GM12878 (cell line): ENCODE measurements at regions not wholly inside any gene's neighbourhood (a gene's known extent, or its start where the extent isn't known, plus 50 kb on each side); places are given as distances from the start of the nearest gene placed in this dataset.

Source experiments
- ATAC-seq: fragments of 200-7000 bp; cut with Tn5 transposase; 3 replicates; pipeline ENCODE4 v1.9.1; 2020; ENCODE audit warnings: mild to moderate bottlenecking, moderate library complexity
- BruUV-seq: library from RNA; stranded (reverse); fragments of 400-500 nt; replicated peaks from 2 replicates; lab custom pipeline; 2021; lab: Mats Ljungman, UMichigan
- CTCF ChIA-PET: fragments of 300-600 bp; sonication (Branson Sonifier 250); formaldehyde crosslinking; extraction: SDS; loops from one replicate; lab custom pipeline; 2021; ENCODE audit warnings: inconsistent platforms; lab: Yijun Ruan, JAX
- POLR2A ChIA-PET: fragments of 350-600 bp; formaldehyde crosslinking; extraction: SDS; loops from one replicate; lab custom pipeline; 2021; ENCODE audit warnings: inconsistent platforms; lab: Charles Lee
- RAD21 ChIA-PET: fragments of 300-600 bp; sonication (Branson Sonifier 250); formaldehyde crosslinking; loops from one replicate; lab custom pipeline; 2023; ENCODE audit warnings: antibody characterized with exemption; ENCODE audit not compliant: unreplicated experiment; lab: Charles Lee
- SMC1A ChIA-PET: fragments of 300-600 bp; sonication (Branson Sonifier 250); formaldehyde crosslinking; loops from one replicate; lab custom pipeline; 2023; ENCODE audit not compliant: unreplicated experiment, uncharacterized antibody; lab: Charles Lee
- DNase-seq: peaks from one replicate; pipeline ENCODE4 v3.0.0-alpha.2; 2011; ENCODE audit warnings: low read depth, low spot score
- FAIRE-seq: peaks from 3 replicates; lab custom pipeline; 2011; peaks lifted over from hg19 to GRCh38; lab: Jason Lieb, UNC
- H2AFZ ChIP-seq: 2 replicates; pipeline ENCODE4 v1.6.0; 2011; ENCODE audit warnings: low read depth, low read length, control low read depth; ENCODE audit not compliant: control insufficient read depth
- H3K27ac ChIP-seq: 2 replicates; pipeline ENCODE4 v1.5.1; 2011; ENCODE audit warnings: control low read depth; ENCODE audit not compliant: control insufficient read depth, insufficient read depth
- H3K27me3 ChIP-seq, 2 experiments: replicated peaks in 1 of 2; 2 replicates each; pipeline versions ENCODE4 v1.6.0 to v1.6.1; 2011; ENCODE audit warnings: low read length in 1 of 2; ENCODE audit not compliant: control insufficient read depth in 2 of 2, insufficient read depth in 2 of 2
- H3K36me3 ChIP-seq, 2 experiments: 2 replicates each; pipeline ENCODE4 v1.5.1; 2011; ENCODE audit warnings: low read length in 1 of 2; ENCODE audit not compliant: control insufficient read depth in 2 of 2, insufficient read depth in 2 of 2
- H3K4me1 ChIP-seq: 2 replicates; pipeline ENCODE4 v1.6.1; 2011; ENCODE audit warnings: mild to moderate bottlenecking, low read length, moderate library complexity, mixed read lengths; ENCODE audit not compliant: control insufficient read depth, insufficient read depth
- H3K4me2 ChIP-seq: 2 replicates; pipeline ENCODE4 v1.6.0; 2011; ENCODE audit warnings: control low read depth; ENCODE audit not compliant: control insufficient read depth, insufficient read depth
- H3K4me3 ChIP-seq: fragments of 200-600 bp; sonication (generic); 2 replicates; pipeline ENCODE4 v1.5.1; 2016
- H3K79me2 ChIP-seq: 2 replicates; pipeline ENCODE4 v1.6.0; 2011; ENCODE audit warnings: low read length; ENCODE audit not compliant: control insufficient read depth, insufficient read depth
- H3K9ac ChIP-seq: 2 replicates; pipeline ENCODE4 v1.8.0; 2011; ENCODE audit warnings: low read length, control low read depth, mixed read lengths; ENCODE audit not compliant: control insufficient read depth, insufficient read depth
- H3K9me3 ChIP-seq: replicated peaks from 3 replicates; pipeline ENCODE4 v1.5.1; 2011; ENCODE audit warnings: mild to moderate bottlenecking, low read length; ENCODE audit not compliant: control insufficient read depth, insufficient read depth
- H4K20me1 ChIP-seq: 2 replicates; pipeline ENCODE4 v1.6.0; 2011; ENCODE audit not compliant: control insufficient read depth, insufficient read depth
- CBX5 ChIP-seq: sonication (generic); IDR thresholded peaks from 2 replicates; pipeline ENCODE4 v1.6.1; 2016; ENCODE audit warnings: low read depth, moderate library complexity, mild to moderate bottlenecking, inconsistent platforms
- JUNB ChIP-seq: IDR thresholded peaks from 2 replicates; pipeline ENCODE4 v1.6.1; 2016; ENCODE audit warnings: antibody characterized with exemption, mild to moderate bottlenecking
- MEF2A ChIP-seq: IDR thresholded peaks from 2 replicates; pipeline ENCODE4 v1.6.1; 2011; ENCODE audit warnings: low read depth, mild to moderate bottlenecking, low read length, moderate library complexity; ENCODE audit not compliant: insufficient read depth
- NFYB ChIP-seq: IDR thresholded peaks from 2 replicates; pipeline ENCODE4 v1.6.1; 2011; ENCODE audit warnings: low read depth, mild to moderate bottlenecking, low read length, improper control_type of control experiment, moderate library complexity; ENCODE audit not compliant: insufficient read depth
- PML ChIP-seq: IDR thresholded peaks from 2 replicates; pipeline ENCODE4 v1.6.1; 2012; ENCODE audit warnings: low read length, inconsistent platforms
- RAD21 ChIP-seq: IDR thresholded peaks from 2 replicates; pipeline ENCODE4 v1.6.1; 2011; ENCODE audit warnings: mild to moderate bottlenecking, low read depth, low read length, moderate library complexity; ENCODE audit not compliant: insufficient read depth
- RBBP5 ChIP-seq: fragments of 200-600 bp; sonication (generic); conservative IDR thresholded peaks from 2 replicates; pipeline ENCODE4 v1.6.1; 2016
- RFX5 ChIP-seq: IDR thresholded peaks from 2 replicates; pipeline ENCODE4 v1.6.1; 2011; ENCODE audit warnings: low read depth, low read length, improper control_type of control experiment
- WRNIP1 ChIP-seq: IDR thresholded peaks from 2 replicates; pipeline ENCODE4 v1.6.1; 2011; ENCODE audit warnings: low read depth, low read length, improper control_type of control experiment, borderline replicate concordance
- WGBS: methylation state at CpG from one replicate; pipeline ENCODE4 v1.1.6; 2016; ENCODE audit warnings: low lambda C conversion rate; ENCODE audit not compliant: insufficient replicate concordance, insufficient coverage; ENCODE audit errors: missing lambda C conversion rate; 5-methylcytosine and 5-hydroxymethylcytosine counted together
- in situ Hi-C: fragments of 300-500 bp; cut with MboI; formaldehyde crosslinking; loops from 9 replicates; pipeline ENCODE4 v1.14.3; 2018; ENCODE audit warnings: mixed read lengths
- intact Hi-C: fragments of 100-400 bp; cut with micrococcal nuclease; formaldehyde crosslinking; loops from one replicate; pipeline ENCODE4 v1.14.2; 2022; ENCODE audit not compliant: unreplicated experiment
- TF ChIP-seq, protein P1 (sequence below): fragments of 450-650 bp; IDR thresholded peaks from 2 replicates; pipeline ENCODE4 v1.6.1; 2016; ENCODE audit warnings: mild to moderate bottlenecking
- TF ChIP-seq, protein P2 (sequence below): IDR thresholded peaks from 2 replicates; pipeline ENCODE4 v1.6.1; 2012; ENCODE audit warnings: low read depth, low read length, improper control_type of control experiment
- TF ChIP-seq, protein P3 (sequence below): fragments of 450-650 bp; IDR thresholded peaks from 2 replicates; pipeline ENCODE4 v1.6.1; 2017; ENCODE audit warnings: mild to moderate bottlenecking, low read depth, inconsistent platforms; ENCODE audit not compliant: poor library complexity, severe bottlenecking

DNA sequence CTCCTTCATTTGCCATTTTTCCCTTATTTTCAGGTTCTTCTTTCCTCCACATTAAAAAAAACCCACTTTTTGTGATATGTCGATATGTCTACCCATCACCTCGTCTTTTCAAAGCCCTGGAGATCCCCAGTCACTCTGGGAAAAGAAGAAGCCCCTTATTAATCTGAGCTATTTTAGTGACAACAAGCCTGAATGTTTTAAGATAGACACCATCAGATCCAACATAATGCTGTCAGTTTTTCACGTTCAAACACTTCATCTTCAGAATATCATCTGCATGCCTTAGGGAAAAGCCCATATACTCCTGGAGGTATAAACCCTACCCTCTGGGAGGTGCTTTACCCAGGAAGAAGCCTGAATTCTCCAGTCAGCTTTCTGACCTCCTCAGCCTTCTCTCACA lies 464.0 kb upstream of the CDH4 start:
- CTCF ChIA-PET = no interaction called here

DNA sequence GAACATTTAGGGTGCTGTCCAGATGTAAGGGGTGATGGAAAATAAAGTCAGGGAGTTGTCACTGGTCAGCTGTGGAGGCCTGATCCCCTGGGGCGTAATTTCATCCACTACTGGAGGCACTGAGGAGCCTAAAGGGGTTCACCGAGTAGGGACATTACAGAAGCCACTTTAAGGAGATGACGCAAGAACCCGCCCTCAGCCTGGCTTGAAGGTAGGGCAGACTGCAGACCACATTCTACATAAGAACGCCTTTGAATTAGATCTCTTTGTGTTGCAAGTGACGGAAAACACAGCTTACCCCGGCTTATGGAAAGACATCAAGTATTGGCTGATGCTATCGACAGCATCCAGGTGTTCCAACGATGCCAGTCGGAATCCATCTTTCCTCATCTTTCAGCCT lies 462.7 kb upstream of the CDH4 start:
- RAD21 ChIA-PET = no interaction called here
- POLR2A ChIA-PET = no interaction called here
- Histone ChIP-seq H3K4me1 (no peaks in the 10 kb centered on the region), H3K36me3 (no peaks in the 10 kb centered on the region), H3K27me3 (no peaks in the 10 kb centered on the region), H3K4me3 (no peak overlapping the region), H3K9ac (no peak overlapping the region), H3K79me2 (no peaks in the 10 kb centered on the region), H3K4me2 (no peak overlapping the region), H3K9me3 (no peaks in the 10 kb centered on the region; the same call in 2 of the 3 replicates), H3K27ac (no peak overlapping the region), H4K20me1 (no peaks in the 10 kb centered on the region), H2AFZ (no peak overlapping the region)
- SMC1A ChIA-PET = no interaction called here
- in situ Hi-C loops = no loop called here
- ATAC-seq (no peak), FAIRE-seq (no peak), DNase-seq (no peak)
- CTCF ChIA-PET = no interaction called here
- intact Hi-C loops = no loop called here
- WGBS = 44% methylated on average over 10 of the region's 10 CpGs
- BruUV-seq = no TSS peak
- TF ChIP-seq CBX5 = no peak
- TF ChIP-seq RBBP5 = no peak
- no peak for TF ChIP-seq RAD21
- TF ChIP-seq JUNB = no peak
- no peak for TF ChIP-seq NFYB
- TF ChIP-seq, protein P1, sequence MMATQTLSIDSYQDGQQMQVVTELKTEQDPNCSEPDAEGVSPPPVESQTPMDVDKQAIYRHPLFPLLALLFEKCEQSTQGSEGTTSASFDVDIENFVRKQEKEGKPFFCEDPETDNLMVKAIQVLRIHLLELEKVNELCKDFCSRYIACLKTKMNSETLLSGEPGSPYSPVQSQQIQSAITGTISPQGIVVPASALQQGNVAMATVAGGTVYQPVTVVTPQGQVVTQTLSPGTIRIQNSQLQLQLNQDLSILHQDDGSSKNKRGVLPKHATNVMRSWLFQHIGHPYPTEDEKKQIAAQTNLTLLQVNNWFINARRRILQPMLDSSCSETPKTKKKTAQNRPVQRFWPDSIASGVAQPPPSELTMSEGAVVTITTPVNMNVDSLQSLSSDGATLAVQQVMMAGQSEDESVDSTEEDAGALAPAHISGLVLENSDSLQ = no peak
- TF ChIP-seq, protein P2, sequence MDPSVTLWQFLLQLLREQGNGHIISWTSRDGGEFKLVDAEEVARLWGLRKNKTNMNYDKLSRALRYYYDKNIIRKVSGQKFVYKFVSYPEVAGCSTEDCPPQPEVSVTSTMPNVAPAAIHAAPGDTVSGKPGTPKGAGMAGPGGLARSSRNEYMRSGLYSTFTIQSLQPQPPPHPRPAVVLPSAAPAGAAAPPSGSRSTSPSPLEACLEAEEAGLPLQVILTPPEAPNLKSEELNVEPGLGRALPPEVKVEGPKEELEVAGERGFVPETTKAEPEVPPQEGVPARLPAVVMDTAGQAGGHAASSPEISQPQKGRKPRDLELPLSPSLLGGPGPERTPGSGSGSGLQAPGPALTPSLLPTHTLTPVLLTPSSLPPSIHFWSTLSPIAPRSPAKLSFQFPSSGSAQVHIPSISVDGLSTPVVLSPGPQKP = no peak
- TF ChIP-seq PML = no peak
- no peak for TF ChIP-seq MEF2A
- TF ChIP-seq RFX5 = no peak
- TF ChIP-seq WRNIP1 = no peak

More for the DNA sequence above, 464.0 kb upstream of the CDH4 start:
- no peak overlapping the region for H3K4me2 ChIP-seq
- no peak for TF ChIP-seq JUNB
- TF ChIP-seq, protein P3, sequence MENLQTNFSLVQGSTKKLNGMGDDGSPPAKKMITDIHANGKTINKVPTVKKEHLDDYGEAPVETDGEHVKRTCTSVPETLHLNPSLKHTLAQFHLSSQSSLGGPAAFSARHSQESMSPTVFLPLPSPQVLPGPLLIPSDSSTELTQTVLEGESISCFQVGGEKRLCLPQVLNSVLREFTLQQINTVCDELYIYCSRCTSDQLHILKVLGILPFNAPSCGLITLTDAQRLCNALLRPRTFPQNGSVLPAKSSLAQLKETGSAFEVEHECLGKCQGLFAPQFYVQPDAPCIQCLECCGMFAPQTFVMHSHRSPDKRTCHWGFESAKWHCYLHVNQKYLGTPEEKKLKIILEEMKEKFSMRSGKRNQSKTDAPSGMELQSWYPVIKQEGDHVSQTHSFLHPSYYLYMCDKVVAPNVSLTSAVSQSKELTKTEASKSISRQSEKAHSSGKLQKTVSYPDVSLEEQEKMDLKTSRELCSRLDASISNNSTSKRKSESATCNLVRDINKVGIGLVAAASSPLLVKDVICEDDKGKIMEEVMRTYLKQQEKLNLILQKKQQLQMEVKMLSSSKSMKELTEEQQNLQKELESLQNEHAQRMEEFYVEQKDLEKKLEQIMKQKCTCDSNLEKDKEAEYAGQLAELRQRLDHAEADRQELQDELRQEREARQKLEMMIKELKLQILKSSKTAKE = no peak
- no peaks in the 10 kb centered on the region for H3K36me3 ChIP-seq
- no peak overlapping the region for H3K4me3 ChIP-seq
- DNase-seq (no peak), FAIRE-seq (no peak), ATAC-seq (no peak)
- H3K27ac ChIP-seq = no peak overlapping the region
- in situ Hi-C loops (no loop called here), intact Hi-C loops (no loop called here)
- no peaks in the 10 kb centered on the region; the same call in 2 of the 3 replicates for H3K9me3 ChIP-seq
- ChIA-PET RAD21 (no interaction called here), SMC1A (no interaction called here), POLR2A (no interaction called here)
- no peak overlapping the region for H3K9ac ChIP-seq
- H2AFZ ChIP-seq = no peak overlapping the region
- no peaks in the 10 kb centered on the region for H3K4me1 ChIP-seq
- no peaks in the 10 kb centered on the region for H4K20me1 ChIP-seq
- BruUV-seq = no TSS peak
- no peaks in the 10 kb centered on the region for H3K27me3 ChIP-seq
- 2% methylated on average over 3 of the region's 3 CpGs for WGBS
- no peaks in the 10 kb centered on the region for H3K79me2 ChIP-seq
